ENCODE measurements at regions not wholly inside any gene's neighbourhood (a gene's known extent, or its start where the extent isn't known, plus 50 kb on each side); places are given as distances from the start of the nearest gene placed in this dataset.
"Not testable (repeated sequence)": the region's sequence is repeated elsewhere in the genome, so short reads cannot be mapped to it uniquely, and the experiment has no call there.

DNA sequence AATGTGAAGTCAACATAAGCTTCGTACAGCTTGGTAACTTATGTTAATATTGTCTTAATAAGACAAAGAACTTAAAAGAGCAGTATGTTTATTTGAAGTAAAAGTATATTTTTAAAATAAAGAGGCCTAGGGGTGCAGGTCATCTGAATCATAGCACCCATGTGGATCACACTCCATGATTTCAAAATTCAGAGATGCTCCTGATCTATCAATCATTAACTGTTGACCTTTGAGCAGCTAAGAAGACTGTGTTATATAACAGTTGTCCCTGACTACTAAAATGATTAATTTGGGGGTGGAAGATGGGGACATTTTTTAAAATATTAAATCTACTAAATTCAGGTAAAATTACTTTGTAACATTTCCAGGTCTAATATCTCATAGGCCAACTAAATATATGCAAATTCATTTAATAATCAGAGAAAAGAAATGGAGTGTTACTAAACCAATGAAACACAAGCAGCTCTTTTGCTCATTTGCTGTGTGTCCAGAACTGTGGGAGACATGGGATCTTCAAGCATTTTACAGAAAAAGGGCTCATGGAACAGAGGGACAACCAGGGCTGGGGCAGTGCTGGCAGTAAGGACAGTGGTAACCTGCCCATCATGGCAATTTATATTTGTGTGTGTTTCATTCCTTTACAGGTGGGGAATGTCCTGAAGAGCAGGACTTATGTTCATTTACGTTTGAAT is 120.7 kb upstream of the PCED1B start:
- 100% methylated on average over 1 of the region's 2 CpGs; no CpG with 5 or more reads in 1 of the 2 experiments for WGBS, 2 experiments
- no peaks in the 10 kb centered on the region for H3K9me3 ChIP-seq (ENCODE audit: control insufficient read depth, low read length)
- no peaks in the 10 kb centered on the region for H3K4me1 ChIP-seq (ENCODE audit: control insufficient read depth, insufficient read depth, low read length)
- H3K27me3 ChIP-seq (ENCODE audit: control insufficient read depth, insufficient read depth, low read length, poor library complexity, severe bottlenecking), result no peaks in the 10 kb centered on the region
- no peak overlapping the region for H3K27ac ChIP-seq (ENCODE audit: insufficient read depth, low read depth, low read length, poor library complexity, severe bottlenecking)
- no peaks in the 10 kb centered on the region for H3K36me3 ChIP-seq (ENCODE audit: control insufficient read depth, insufficient read depth, low read length)
- no peak overlapping the region for H3K4me3 ChIP-seq (ENCODE audit: insufficient read depth, low read depth, low read length)

GRCh38 chr12:46959502-46959901 is 119.9 kb upstream of the PCED1B start:
- Histone ChIP-seq H3K9me3 (ENCODE audit: control insufficient read depth, low read length) (no peaks in the 10 kb centered on the region), H3K4me3 (ENCODE audit: insufficient read depth, low read depth, low read length) (no peak overlapping the region), H3K27me3 (ENCODE audit: control insufficient read depth, insufficient read depth, low read length, poor library complexity, severe bottlenecking) (no peaks in the 10 kb centered on the region), H3K27ac (ENCODE audit: insufficient read depth, low read depth, low read length, poor library complexity, severe bottlenecking) (no peak overlapping the region), H3K4me1 (ENCODE audit: control insufficient read depth, insufficient read depth, low read length) (peaks cover 6% of the 10 kb centered on the region), H3K36me3 (ENCODE audit: control insufficient read depth, insufficient read depth, low read length) (no peaks in the 10 kb centered on the region)
- WGBS, 2 experiments, result 100% methylated on average over 1 of the region's 1 CpG; no CpG with 5 or more reads in 1 of the 2 experiments

DNA sequence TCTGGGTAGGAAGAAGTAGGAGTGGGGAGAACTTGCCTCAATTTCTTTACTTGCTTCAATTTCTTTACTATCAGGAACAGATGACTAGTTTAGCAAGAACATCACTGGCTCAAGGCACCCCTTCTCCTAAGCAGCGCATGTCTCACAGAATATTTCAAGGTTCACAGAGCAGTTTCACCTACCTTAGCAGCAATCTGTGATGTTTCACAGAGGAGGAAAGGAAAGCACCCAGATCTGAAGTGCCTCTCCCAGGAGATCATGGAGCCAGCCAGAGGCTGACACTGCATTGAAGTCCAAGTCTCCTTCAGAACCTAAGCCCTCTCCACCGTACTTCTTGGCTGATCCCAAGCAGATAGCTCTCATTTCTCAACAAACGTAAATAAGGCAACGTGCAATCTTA is 118.7 kb upstream of the PCED1B start:
- Histone ChIP-seq H3K27ac (ENCODE audit: insufficient read depth, low read depth, low read length, poor library complexity, severe bottlenecking) (no peak overlapping the region), H3K4me3 (ENCODE audit: insufficient read depth, low read depth, low read length) (no peak overlapping the region), H3K9me3 (ENCODE audit: control insufficient read depth, low read length) (no peaks in the 10 kb centered on the region), H3K27me3 (ENCODE audit: control insufficient read depth, insufficient read depth, low read length, poor library complexity, severe bottlenecking) (no peaks in the 10 kb centered on the region), H3K4me1 (ENCODE audit: control insufficient read depth, insufficient read depth, low read length) (peaks cover 17% of the 10 kb centered on the region), H3K36me3 (ENCODE audit: control insufficient read depth, insufficient read depth, low read length) (no peaks in the 10 kb centered on the region)
- 94 to 97% methylated on average over 4 of the region's 4 CpGs for WGBS, 2 experiments

- Histone ChIP-seq H3K36me3 (ENCODE audit: control insufficient read depth, insufficient read depth, low read length) (no peaks in the 10 kb centered on the region), H3K27me3 (ENCODE audit: control insufficient read depth, insufficient read depth, low read length, poor library complexity, severe bottlenecking) (no peaks in the 10 kb centered on the region), H3K9me3 (ENCODE audit: control insufficient read depth, low read length) (no peaks in the 10 kb centered on the region), H3K4me1 (ENCODE audit: control insufficient read depth, insufficient read depth, low read length) (peaks cover 24% of the 10 kb centered on the region), H3K27ac (ENCODE audit: insufficient read depth, low read depth, low read length, poor library complexity, severe bottlenecking) (no peak overlapping the region), H3K4me3 (ENCODE audit: insufficient read depth, low read depth, low read length) (no peak overlapping the region)
- WGBS, 2 experiments, result 97 to 100% methylated on average over 1 of the region's 1 CpG
These were observed 116.2 kb upstream of the PCED1B start for GRCh38 chr12:46963191-46963590.

DNA sequence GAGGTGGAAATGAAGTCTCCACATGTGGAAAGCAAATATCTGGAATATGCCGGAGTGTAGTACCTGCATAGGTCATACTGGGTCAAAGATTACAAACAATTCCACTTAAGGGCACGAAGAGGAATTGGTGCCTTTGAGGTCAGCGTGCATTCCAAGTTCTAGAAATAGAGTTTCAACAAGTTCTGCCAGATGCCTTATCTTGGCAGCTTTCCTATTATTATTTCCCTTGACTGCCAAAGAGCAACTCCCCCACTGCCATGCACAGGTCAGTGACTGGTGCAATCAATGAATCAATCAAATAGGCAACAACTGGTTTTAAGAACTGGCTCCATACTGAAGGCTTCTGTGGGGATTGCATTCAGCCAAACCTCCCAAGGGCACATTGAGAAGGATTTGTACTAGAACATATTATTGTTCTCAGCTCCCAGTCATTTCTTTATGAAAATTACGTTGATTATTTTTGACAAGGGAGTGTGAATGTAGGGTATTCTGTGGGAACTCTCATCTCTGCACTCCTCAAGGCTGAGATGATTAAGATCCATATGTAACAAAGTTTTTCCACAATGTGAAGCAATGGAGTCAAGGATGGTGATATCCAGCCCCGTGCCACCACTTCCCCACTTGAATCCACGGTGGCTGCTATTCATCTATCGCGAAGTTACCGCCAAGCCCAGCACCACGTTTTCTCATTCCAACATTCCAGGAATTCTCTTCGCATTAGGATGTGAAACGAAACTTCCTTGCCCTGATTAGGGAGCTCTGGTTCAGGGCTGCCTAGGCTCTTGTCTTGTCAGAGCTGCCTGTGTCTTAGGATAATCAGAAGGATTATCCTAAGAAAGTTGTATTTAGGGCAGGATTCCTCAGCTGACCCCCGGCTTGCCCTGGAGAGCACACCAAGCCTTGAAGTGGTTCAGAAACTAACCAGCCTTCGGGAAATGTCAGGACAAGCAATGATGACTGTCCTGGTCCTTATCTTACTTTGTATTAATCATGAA is 115.1 kb upstream of the PCED1B start:
- Histone ChIP-seq H3K27me3 (ENCODE audit: control insufficient read depth, insufficient read depth, low read length, poor library complexity, severe bottlenecking) (no peaks in the 10 kb centered on the region), H3K27ac (ENCODE audit: insufficient read depth, low read depth, low read length, poor library complexity, severe bottlenecking) (peak overlapping the region; percentile 77), H3K4me1 (ENCODE audit: control insufficient read depth, insufficient read depth, low read length) (peaks cover 24% of the 10 kb centered on the region), H3K36me3 (ENCODE audit: control insufficient read depth, insufficient read depth, low read length) (no peaks in the 10 kb centered on the region), H3K4me3 (ENCODE audit: insufficient read depth, low read depth, low read length) (no peak overlapping the region), H3K9me3 (ENCODE audit: control insufficient read depth, low read length) (no peaks in the 10 kb centered on the region)
- 31 to 32% methylated on average over 13 to 14 of the region's 14 CpGs for WGBS, 2 experiments

- Histone ChIP-seq H3K4me1 (ENCODE audit: control insufficient read depth, insufficient read depth, low read length) (peaks cover 24% of the 10 kb centered on the region), H3K27me3 (ENCODE audit: control insufficient read depth, insufficient read depth, low read length, poor library complexity, severe bottlenecking) (no peaks in the 10 kb centered on the region), H3K9me3 (ENCODE audit: control insufficient read depth, low read length) (no peaks in the 10 kb centered on the region), H3K27ac (ENCODE audit: insufficient read depth, low read depth, low read length, poor library complexity, severe bottlenecking) (peak overlapping the region; percentile 77), H3K36me3 (ENCODE audit: control insufficient read depth, insufficient read depth, low read length) (no peaks in the 10 kb centered on the region), H3K4me3 (ENCODE audit: insufficient read depth, low read depth, low read length) (no peak overlapping the region)
- WGBS, 2 experiments, result 76 to 100% methylated on average over 1 to 2 of the region's 2 CpGs
These were observed 114.3 kb upstream of the PCED1B start for GRCh38 chr12:46965137-46965536.

- Histone ChIP-seq H3K9me3 (ENCODE audit: control insufficient read depth, low read length) (no peaks in the 10 kb centered on the region), H3K4me3 (ENCODE audit: insufficient read depth, low read depth, low read length) (no peak overlapping the region), H3K36me3 (ENCODE audit: control insufficient read depth, insufficient read depth, low read length) (no peaks in the 10 kb centered on the region), H3K27me3 (ENCODE audit: control insufficient read depth, insufficient read depth, low read length, poor library complexity, severe bottlenecking) (no peaks in the 10 kb centered on the region), H3K4me1 (ENCODE audit: control insufficient read depth, insufficient read depth, low read length) (peaks cover 24% of the 10 kb centered on the region), H3K27ac (ENCODE audit: insufficient read depth, low read depth, low read length, poor library complexity, severe bottlenecking) (no peak overlapping the region)
- 95% methylated on average over 4 of the region's 4 CpGs for WGBS, 2 experiments
These were observed 113.5 kb upstream of the PCED1B start for GRCh38 chr12:46965880-46966279.

DNA sequence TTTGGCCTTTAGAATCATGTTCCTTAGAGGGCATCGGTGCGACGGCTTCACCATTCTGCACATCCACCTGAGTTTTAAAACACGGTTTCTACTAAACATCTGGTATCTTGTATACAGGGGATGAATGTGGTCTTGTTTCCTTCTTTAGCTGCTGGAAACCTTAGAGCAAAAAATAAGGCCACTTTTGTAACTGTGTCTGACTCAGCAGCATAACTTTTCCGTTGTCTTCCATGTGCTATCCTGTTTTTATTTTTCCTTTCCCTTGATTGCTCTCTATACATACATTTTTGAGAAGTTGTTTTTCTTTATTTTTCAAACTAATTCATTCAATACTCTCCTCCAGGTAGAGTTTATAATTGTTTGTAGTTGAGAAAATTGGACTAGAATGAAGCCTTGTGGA is 108.8 kb upstream of the PCED1B start:
- Histone ChIP-seq H3K9me3 (ENCODE audit: control insufficient read depth, low read length) (no peaks in the 10 kb centered on the region), H3K4me3 (ENCODE audit: insufficient read depth, low read depth, low read length) (no peak overlapping the region), H3K27ac (ENCODE audit: insufficient read depth, low read depth, low read length, poor library complexity, severe bottlenecking) (no peak overlapping the region), H3K27me3 (ENCODE audit: control insufficient read depth, insufficient read depth, low read length, poor library complexity, severe bottlenecking) (no peaks in the 10 kb centered on the region), H3K4me1 (ENCODE audit: control insufficient read depth, insufficient read depth, low read length) (peaks cover 7% of the 10 kb centered on the region), H3K36me3 (ENCODE audit: control insufficient read depth, insufficient read depth, low read length) (no peaks in the 10 kb centered on the region)
- WGBS, 2 experiments, result 89 to 97% methylated on average over 5 of the region's 5 CpGs

GRCh38 chr12:46973937-46974336 is 105.5 kb upstream of the PCED1B start:
- H3K27me3 ChIP-seq (ENCODE audit: control insufficient read depth, insufficient read depth, low read length, poor library complexity, severe bottlenecking); H3K9me3 ChIP-seq (ENCODE audit: control insufficient read depth, low read length); H3K36me3 ChIP-seq (ENCODE audit: control insufficient read depth, insufficient read depth, low read length); H3K4me1 ChIP-seq (ENCODE audit: control insufficient read depth, insufficient read depth, low read length); H3K4me3 ChIP-seq (ENCODE audit: insufficient read depth, low read depth, low read length); H3K27ac ChIP-seq (ENCODE audit: insufficient read depth, low read depth, low read length, poor library complexity, severe bottlenecking): not testable (repeated sequence)
- 87 to 92% methylated on average over 3 of the region's 3 CpGs for WGBS, 2 experiments

- H3K27me3 ChIP-seq (ENCODE audit: control insufficient read depth, insufficient read depth, low read length, poor library complexity, severe bottlenecking), result no peaks in the 10 kb centered on the region
- 95 to 100% methylated on average over 1 of the region's 1 CpG for WGBS, 2 experiments
- no peak overlapping the region for H3K4me3 ChIP-seq (ENCODE audit: insufficient read depth, low read depth, low read length)
- no peaks in the 10 kb centered on the region for H3K9me3 ChIP-seq (ENCODE audit: control insufficient read depth, low read length)
- H3K27ac ChIP-seq (ENCODE audit: insufficient read depth, low read depth, low read length, poor library complexity, severe bottlenecking), result no peak overlapping the region
- H3K4me1 ChIP-seq (ENCODE audit: control insufficient read depth, insufficient read depth, low read length), result no peaks in the 10 kb centered on the region
- no peaks in the 10 kb centered on the region for H3K36me3 ChIP-seq (ENCODE audit: control insufficient read depth, insufficient read depth, low read length)
These were observed 101.5 kb upstream of the PCED1B start for GRCh38 chr12:46977871-46978375.

All from ectodermal cell (in vitro differentiated cells).